Suprapubic skin (tissue), 4 donors: ENCODE measurements at regions not wholly inside any gene's neighbourhood (a gene's known extent, or its start where the extent isn't known, plus 50 kb on each side); places are given as distances from the start of the nearest gene placed in this dataset.

ENCODE experiments used
- CTCF ChIP-seq, 2 donors: fragments of 200-600 bp in 1 of 2; fragments of 450-650 bp in 1 of 2; sonication (generic) in 1 of 2; IDR thresholded peaks; one replicate each; pipeline ENCODE4 v1.5.1; 2016 to 2019; ENCODE audit warnings: antibody characterized with exemption in 2 of 2, mild to moderate bottlenecking in 1 of 2, moderate library complexity in 1 of 2
- POLR2A ChIP-seq, 2 donors: fragments of 450-650 bp; IDR thresholded peaks; one replicate each; pipeline ENCODE4 v1.6.1; 2017; ENCODE audit warnings: antibody characterized with exemption in 2 of 2, mild to moderate bottlenecking in 2 of 2, moderate library complexity in 2 of 2
- POLR2AphosphoS5 ChIP-seq, 3 donors: sonication (generic); formaldehyde crosslinking; IDR thresholded peaks; one replicate each; pipeline ENCODE4 v1.6.1; 2017; ENCODE audit warnings: antibody characterized with exemption in 3 of 3

- TF ChIP-seq CTCF (IDR thresholded peaks at IDR 0.05) (no peak), POLR2A (IDR thresholded peaks at IDR 0.05) (no peak), POLR2AphosphoS5 (IDR thresholded peaks at IDR 0.05) (no peak)
Observed at GRCh38 chr3:139764069-139764905, 86.5 kb upstream of the NMNAT3 start.
